ENCODE measurements at regions not wholly inside any gene's neighbourhood (a gene's known extent, or its start where the extent isn't known, plus 50 kb on each side); places are given as distances from the start of the nearest gene placed in this dataset.

- no peaks in the 10 kb centered on the region for H3K36me3 ChIP-seq
- no peak overlapping the region for H3K4me3 ChIP-seq
- no peak for DNase-seq
- 0 out of 2 replicates have a peak, but pooled peaks cover under 1% of the 10 kb centered on the region for H3K9me3 ChIP-seq
- H3K27me3 ChIP-seq = no peaks in the 10 kb centered on the region
These were observed 88.2 kb upstream of the PROK2 start for GRCh38 chr3:71873093-71873611.

DNA sequence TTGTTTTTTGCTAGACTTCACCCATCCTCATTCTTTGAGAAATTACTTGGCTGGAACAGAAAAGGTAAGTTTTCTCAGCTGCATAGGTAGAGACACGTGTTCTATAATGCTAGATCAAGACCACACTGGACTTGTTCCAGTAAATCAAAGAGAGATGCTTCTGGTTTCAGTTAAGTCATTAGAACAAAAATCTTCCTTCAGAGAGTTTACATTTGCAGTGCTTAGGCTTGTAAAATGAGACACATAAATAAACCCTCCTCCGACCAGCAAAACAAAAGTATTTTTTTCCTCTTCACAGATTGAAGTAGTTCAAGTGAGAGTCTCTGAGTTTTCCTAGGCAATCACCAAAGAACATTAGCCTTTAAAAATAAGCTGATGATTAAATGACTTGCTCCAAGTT, 87.3 kb upstream of the PROK2 start:
- no peak for DNase-seq
- Histone ChIP-seq H3K9me3 (peaks cover 4% of the 10 kb centered on the region; the same call in 1 of the 2 replicates), H3K27me3 (no peaks in the 10 kb centered on the region), H3K4me3 (no peak overlapping the region), H3K36me3 (no peaks in the 10 kb centered on the region)

DNA sequence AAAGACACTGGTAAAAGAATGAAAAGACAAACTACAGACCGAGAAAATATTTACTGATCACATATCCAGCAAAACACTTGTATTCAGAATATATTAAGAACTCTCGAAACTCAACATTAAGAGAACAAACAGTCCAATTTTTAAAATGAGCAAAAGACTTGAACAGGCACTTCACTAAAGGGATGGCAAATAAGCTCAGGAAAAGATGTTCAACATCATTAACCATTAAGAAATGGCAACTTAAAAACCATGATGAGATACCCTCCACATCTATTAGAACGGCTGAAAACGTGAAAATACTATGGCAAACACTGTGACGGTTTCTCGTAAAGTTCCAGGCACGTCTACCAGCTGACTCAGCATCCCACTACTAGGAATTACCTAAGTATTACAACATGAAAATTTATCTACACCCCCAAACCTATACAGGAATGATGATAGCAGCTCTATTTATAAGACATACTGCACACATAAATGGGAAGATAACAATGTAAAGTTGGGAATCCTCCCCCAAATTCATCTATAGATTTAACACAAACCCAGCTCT, 86.1 kb upstream of the PROK2 start:
- no peak for DNase-seq
- Histone ChIP-seq H3K9me3 (peaks cover 4% of the 10 kb centered on the region; the same call in 1 of the 2 replicates), H3K27me3 (no peaks in the 10 kb centered on the region), H3K4me3 (no peak overlapping the region), H3K36me3 (no peaks in the 10 kb centered on the region)

DNA sequence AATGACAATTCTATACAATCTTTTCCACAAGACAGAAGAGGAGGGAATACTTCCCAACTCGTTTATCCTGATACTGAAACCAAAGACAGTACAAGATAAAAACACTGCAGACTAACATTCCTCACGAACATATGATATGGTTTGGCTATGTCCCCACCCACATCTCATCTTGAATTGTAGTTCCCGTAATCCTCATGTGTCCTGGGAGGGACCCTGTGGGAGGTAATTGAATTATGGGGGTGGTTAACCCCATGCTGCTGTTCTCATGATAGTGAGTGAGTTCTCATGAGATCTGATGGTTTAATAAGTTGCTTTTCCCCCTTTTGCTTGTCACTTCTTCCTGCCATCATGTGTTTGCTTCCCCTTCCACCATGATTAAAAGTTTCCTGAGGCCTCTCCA, 83.9 kb upstream of the PROK2 start:
- Histone ChIP-seq H3K4me3 (no peak overlapping the region), H3K27me3 (no peaks in the 10 kb centered on the region), H3K9me3 (peaks cover 4% of the 10 kb centered on the region; the same call in 1 of the 2 replicates), H3K36me3 (no peaks in the 10 kb centered on the region)
- DNase-seq = no peak

DNA sequence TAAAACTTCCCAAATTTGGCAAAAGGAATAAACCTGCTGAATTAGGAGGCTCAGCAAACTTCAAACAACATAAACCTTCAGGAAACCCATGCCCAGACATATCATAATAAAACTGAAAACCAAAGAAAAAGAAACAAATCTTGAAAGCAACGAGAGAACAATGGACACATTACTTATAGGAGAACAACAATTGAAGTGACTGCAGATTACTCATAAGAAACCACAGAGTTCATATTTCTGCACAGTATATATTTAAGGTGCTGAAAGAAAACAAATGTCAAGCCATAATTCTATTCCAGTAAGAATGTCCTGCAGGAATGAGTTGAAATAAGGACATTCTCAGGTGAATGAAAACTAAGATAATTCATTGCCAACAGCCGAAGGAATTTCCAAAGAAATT, 80.8 kb upstream of the PROK2 start:
- no peaks in the 10 kb centered on the region for H3K27me3 ChIP-seq
- no peak for DNase-seq
- no peaks in the 10 kb centered on the region for H3K36me3 ChIP-seq
- H3K9me3 ChIP-seq = peaks cover 4% of the 10 kb centered on the region; the same call in 1 of the 2 replicates
- no peak overlapping the region for H3K4me3 ChIP-seq

DNA sequence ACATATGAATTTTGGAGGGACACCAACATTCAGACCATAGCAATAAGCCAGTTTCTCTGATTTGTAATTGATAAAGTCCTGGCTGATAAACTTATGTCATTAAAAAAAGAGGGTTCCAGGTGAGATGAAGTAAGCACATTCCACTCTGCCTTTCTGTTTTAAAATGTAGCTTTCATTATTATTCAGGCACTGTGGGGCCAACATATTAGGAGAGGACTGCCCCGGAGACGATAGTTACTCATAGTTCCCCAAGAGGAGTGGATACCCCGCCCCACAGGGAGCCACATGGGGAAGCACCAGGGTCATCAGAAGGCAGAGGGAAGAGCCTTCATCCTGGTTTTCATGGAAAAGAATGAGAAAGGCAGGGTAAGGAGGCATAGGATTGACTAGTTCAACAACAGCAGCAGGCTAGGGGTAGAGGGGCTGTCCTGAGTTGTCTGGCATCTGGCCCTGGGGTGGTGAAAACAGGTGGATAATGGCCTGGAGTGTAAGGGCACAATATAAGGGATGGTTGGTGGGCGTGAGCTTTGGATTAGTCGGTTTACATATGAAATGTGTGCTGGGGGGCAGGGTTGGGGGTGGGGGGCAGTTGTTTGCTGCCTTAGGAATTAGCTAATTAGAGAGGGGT, 78.7 kb upstream of the PROK2 start:
- peaks cover 4% of the 10 kb centered on the region; the same call in 1 of the 2 replicates for H3K9me3 ChIP-seq
- no peaks in the 10 kb centered on the region for H3K27me3 ChIP-seq
- no peak overlapping the region for H3K4me3 ChIP-seq
- DNase-seq = no peak
- no peaks in the 10 kb centered on the region for H3K36me3 ChIP-seq

DNA sequence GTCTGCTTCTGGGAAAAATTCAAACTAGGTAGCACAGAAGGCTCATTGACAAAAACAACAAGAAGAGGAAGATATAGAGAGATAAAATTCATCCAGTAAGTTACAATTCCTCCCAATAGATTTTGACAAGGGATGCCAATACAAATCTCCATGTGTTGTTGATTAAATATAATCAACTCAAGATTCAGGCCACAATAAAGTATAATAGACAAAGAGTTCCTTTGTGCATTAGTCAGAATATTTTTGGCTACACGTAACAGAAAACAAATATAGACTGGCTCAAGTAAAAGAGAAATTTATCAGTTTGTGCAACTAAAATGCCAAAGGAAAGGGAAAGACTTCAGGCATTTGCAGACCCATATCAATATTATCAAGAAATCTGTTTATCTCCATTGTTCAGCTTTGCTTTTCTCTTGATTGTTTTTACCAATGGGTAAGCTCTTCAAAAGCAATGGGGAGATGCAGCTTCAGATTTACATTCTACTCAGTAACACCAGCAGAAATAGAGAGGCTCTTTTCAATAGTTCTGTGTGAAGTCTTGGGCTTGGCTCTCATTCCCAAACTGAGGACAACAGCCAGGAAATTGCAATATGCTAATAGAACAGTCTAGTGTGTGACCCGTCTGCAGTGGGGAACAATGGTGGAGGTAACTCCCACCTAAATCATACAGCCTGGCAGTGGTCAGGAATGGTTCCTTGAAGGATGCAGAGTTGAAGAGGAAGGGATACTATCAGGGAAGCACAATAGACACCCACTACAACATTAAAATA, 77.6 kb upstream of the PROK2 start:
- H3K36me3 ChIP-seq = no peaks in the 10 kb centered on the region
- H3K4me3 ChIP-seq = no peak overlapping the region
- H3K27me3 ChIP-seq = no peaks in the 10 kb centered on the region
- DNase-seq = no peak
- H3K9me3 ChIP-seq = no peaks in the 10 kb centered on the region

- H3K4me3 ChIP-seq = no peak overlapping the region
- DNase-seq = no peak
- H3K36me3 ChIP-seq = no peaks in the 10 kb centered on the region
- H3K9me3 ChIP-seq = no peaks in the 10 kb centered on the region
- H3K27me3 ChIP-seq = no peaks in the 10 kb centered on the region
These were observed 74.2 kb upstream of the PROK2 start for GRCh38 chr3:71859123-71859519.

- Histone ChIP-seq H3K36me3 (no peaks in the 10 kb centered on the region), H3K9me3 (no peaks in the 10 kb centered on the region), H3K27me3 (no peaks in the 10 kb centered on the region), H3K4me3 (no peak overlapping the region)
- no peak for DNase-seq
These were observed 73.7 kb upstream of the PROK2 start for GRCh38 chr3:71858503-71859122.

GRCh38 chr3:71857956-71858355, 73.0 kb upstream of the PROK2 start:
- H3K27me3 ChIP-seq = no peaks in the 10 kb centered on the region
- H3K36me3 ChIP-seq = no peaks in the 10 kb centered on the region
- no peak for DNase-seq
- H3K4me3 ChIP-seq = no peak overlapping the region
- H3K9me3 ChIP-seq = no peaks in the 10 kb centered on the region

- H3K27me3 ChIP-seq = no peaks in the 10 kb centered on the region
- H3K36me3 ChIP-seq = no peaks in the 10 kb centered on the region
- DNase-seq = no peak
- no peak overlapping the region for H3K4me3 ChIP-seq
- no peaks in the 10 kb centered on the region for H3K9me3 ChIP-seq
These were observed 69.8 kb upstream of the PROK2 start for GRCh38 chr3:71854706-71855105.

DNA sequence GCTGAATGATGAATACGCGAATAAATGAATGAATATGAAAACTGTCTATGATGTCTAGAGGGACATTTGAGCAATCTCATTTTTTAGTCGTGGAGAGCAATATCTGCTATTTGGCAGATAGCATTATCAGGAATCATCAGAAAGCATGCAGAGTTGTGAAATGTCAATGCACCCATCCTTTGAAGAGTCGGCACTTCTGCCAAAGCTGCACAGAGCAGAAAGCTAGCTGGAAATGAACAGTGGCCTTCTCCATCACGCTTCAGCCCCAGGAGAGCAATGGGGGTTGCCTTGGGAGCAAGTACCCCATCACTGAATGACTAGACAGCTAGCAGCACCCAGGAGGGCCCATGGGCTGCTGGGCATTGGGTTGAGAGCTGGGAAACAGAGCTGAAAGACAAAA, 69.1 kb upstream of the PROK2 start:
- Histone ChIP-seq H3K36me3 (no peaks in the 10 kb centered on the region), H3K9me3 (0 out of 2 replicates have a peak, but pooled peaks cover 1% of the 10 kb centered on the region), H3K27me3 (no peaks in the 10 kb centered on the region), H3K4me3 (no peak overlapping the region)
- DNase-seq = no peak

- Histone ChIP-seq H3K4me3 (no peak overlapping the region), H3K27me3 (no peaks in the 10 kb centered on the region), H3K9me3 (0 out of 2 replicates have a peak, but pooled peaks cover 2% of the 10 kb centered on the region), H3K36me3 (no peaks in the 10 kb centered on the region)
- DNase-seq = no peak
These were observed 66.9 kb upstream of the PROK2 start for GRCh38 chr3:71851878-71852277.

- H3K4me3 ChIP-seq = no peak overlapping the region
- 0 out of 2 replicates have a peak, but pooled peaks cover 2% of the 10 kb centered on the region for H3K9me3 ChIP-seq
- no peak for DNase-seq
- H3K27me3 ChIP-seq = no peaks in the 10 kb centered on the region
- H3K36me3 ChIP-seq = no peaks in the 10 kb centered on the region
These were observed 65.7 kb upstream of the PROK2 start for GRCh38 chr3:71850654-71851053.

DNA sequence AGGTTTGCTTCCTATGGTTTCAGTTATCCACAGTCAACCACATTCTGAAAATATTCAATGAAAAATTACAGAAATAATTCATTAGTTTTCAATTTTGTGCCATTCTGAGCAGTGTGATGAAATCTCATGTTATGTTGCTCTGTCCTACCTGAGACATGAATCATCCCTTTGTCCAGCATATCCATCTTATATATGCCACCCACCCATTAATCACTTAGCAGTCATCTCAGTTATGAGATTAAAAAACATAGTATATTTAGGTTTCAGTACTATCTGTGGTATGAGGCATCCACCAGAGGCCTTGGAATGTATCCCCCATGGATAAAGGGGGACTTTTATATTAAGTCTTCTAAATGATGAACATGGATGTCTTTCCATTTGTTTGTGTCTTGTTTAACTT, 64.7 kb upstream of the PROK2 start:
- no peak for DNase-seq
- Histone ChIP-seq H3K36me3 (no peaks in the 10 kb centered on the region), H3K9me3 (0 out of 2 replicates have a peak, but pooled peaks cover 2% of the 10 kb centered on the region), H3K27me3 (no peaks in the 10 kb centered on the region), H3K4me3 (no peak overlapping the region)

- DNase-seq = no peak
- H3K36me3 ChIP-seq = no peaks in the 10 kb centered on the region
- 0 out of 2 replicates have a peak, but pooled peaks cover 2% of the 10 kb centered on the region for H3K9me3 ChIP-seq
- H3K4me3 ChIP-seq = no peak overlapping the region
- H3K27me3 ChIP-seq = no peaks in the 10 kb centered on the region
These were observed 62.8 kb upstream of the PROK2 start for GRCh38 chr3:71847794-71848193.

DNA sequence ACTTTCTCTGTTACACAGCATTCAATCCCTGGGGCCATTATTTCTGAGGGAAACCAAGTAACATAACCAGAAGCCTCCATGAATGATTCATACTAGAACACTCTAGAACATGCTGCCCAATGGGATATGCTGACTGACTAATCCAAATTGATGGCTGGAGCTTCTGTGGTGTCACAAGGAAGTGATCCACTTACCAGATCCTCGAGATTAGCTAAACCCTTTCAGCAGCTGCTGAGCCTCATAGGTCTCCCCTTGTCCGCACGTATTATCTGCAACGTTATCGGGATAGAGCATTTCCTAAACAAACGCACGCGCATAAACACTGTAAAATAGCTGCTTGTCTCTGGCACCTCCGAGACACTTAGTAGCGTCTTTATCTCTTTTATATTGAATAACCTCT, 61.2 kb upstream of the PROK2 start:
- Histone ChIP-seq H3K9me3 (0 out of 2 replicates have a peak, but pooled peaks cover 2% of the 10 kb centered on the region), H3K36me3 (no peaks in the 10 kb centered on the region), H3K4me3 (no peak overlapping the region), H3K27me3 (no peaks in the 10 kb centered on the region)
- no peak for DNase-seq
